ENCODE measurements at regions not wholly inside any gene's neighbourhood (a gene's known extent, or its start where the extent isn't known, plus 50 kb on each side); places are given as distances from the start of the nearest gene placed in this dataset.

GRCh38 chr11:70655816-70656215 lies 257.5 kb downstream of the CTTN start:
- TF ChIP-seq MYC (IDR thresholded peaks at IDR 0.05; ENCODE audit: low read depth, low read length) (no peak), CTCF (IDR thresholded peaks at IDR 0.05; ENCODE audit: low read depth, low read length) (no peak), POLR2A (IDR thresholded peaks at IDR 0.05; ENCODE audit: extremely low read depth, insufficient read length) (no peak)
- TF ChIP-seq, protein P1, sequence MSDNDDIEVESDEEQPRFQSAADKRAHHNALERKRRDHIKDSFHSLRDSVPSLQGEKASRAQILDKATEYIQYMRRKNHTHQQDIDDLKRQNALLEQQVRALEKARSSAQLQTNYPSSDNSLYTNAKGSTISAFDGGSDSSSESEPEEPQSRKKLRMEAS (IDR thresholded peaks at IDR 0.05; ENCODE audit: low read depth, low read length), result no peak
- no peak overlapping the region for H3K4me3 ChIP-seq (ENCODE audit: low read depth, low read length)
- DNase-seq (ENCODE audit: low read depth), result no peak

GRCh38 chr11:70656252-70656651 lies 257.9 kb downstream of the CTTN start:
- no peak for DNase-seq (ENCODE audit: low read depth)
- no peak for TF ChIP-seq MYC (IDR thresholded peaks at IDR 0.05; ENCODE audit: low read depth, low read length)
- no peak for TF ChIP-seq CTCF (IDR thresholded peaks at IDR 0.05; ENCODE audit: low read depth, low read length)
- TF ChIP-seq, protein P1 (IDR thresholded peaks at IDR 0.05; ENCODE audit: low read depth, low read length), result no peak
- TF ChIP-seq POLR2A (IDR thresholded peaks at IDR 0.05; ENCODE audit: extremely low read depth, insufficient read length), result no peak
- no peak overlapping the region for H3K4me3 ChIP-seq (ENCODE audit: low read depth, low read length)

GRCh38 chr11:70660059-70660888 lies 261.9 kb downstream of the CTTN start:
- no peak overlapping the region for H3K4me3 ChIP-seq (ENCODE audit: low read depth, low read length)
- TF ChIP-seq MYC (IDR thresholded peaks at IDR 0.05; ENCODE audit: low read depth, low read length) (no peak), CTCF (IDR thresholded peaks at IDR 0.05; ENCODE audit: low read depth, low read length) (no peak), POLR2A (IDR thresholded peaks at IDR 0.05; ENCODE audit: extremely low read depth, insufficient read length) (no peak)
- TF ChIP-seq, protein P1 (IDR thresholded peaks at IDR 0.05; ENCODE audit: low read depth, low read length), result no peak
- DNase-seq (ENCODE audit: low read depth), result no peak

DNA sequence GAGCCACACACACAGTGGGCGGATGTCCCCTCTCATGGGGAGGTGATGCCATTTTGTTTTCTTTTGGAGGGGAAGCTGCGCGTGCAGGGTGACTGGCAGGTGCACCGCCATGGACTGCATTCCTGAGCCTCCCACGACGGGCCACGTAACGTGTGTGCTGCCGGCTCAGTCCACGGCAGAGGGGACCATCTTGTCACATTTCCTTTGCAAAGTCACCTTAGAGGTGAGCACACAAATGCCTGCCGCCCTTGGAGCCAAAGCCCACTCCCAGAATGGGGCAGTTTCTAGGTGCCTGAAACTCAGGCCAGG lies 262.5 kb downstream of the CTTN start:
- no peak overlapping the region for H3K4me3 ChIP-seq (ENCODE audit: low read depth, low read length)
- no peak for TF ChIP-seq MYC (IDR thresholded peaks at IDR 0.05; ENCODE audit: low read depth, low read length)
- TF ChIP-seq, protein P1 (IDR thresholded peaks at IDR 0.05; ENCODE audit: low read depth, low read length), result no peak
- no peak for DNase-seq (ENCODE audit: low read depth)

DNA sequence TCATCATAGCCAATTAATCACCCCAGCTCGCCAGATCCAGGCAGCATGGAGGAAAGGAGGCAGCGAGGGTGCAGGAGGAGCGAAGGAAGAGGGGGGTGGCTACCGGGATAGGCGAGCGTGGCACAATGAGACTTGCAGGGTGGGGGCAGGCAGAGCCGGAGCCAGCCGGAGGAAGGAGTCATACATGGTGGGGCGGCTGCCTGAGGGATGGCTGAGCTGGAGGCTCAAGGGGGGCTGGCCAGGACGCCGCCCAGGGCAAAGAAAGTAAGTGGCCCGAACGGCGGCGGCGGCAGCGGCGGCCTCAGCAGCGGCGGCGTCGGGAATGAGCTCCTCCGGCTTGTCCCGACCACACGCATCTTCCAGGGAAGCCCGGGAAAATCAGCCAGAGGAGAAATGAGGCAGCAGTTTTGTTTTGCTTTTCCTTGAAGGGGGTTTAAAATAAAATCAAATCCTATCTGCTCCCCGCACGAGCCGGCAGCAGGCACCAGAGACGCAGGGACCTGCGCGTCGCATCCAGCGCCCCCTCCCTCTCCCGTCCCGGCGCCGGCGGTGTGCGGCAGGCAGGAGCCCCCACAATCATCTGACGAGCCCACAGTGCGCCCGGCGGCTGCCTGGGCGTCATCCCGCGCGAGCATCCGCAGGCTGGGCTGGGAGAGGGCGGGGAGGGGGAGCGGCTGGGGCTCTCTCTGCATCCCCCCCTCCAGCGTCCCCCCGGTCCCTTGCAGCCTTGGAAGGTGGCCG lies 263.6 kb downstream of the CTTN start:
- no peak overlapping the region for H3K4me3 ChIP-seq (ENCODE audit: low read depth, low read length)
- DNase-seq (ENCODE audit: low read depth), result no peak
- TF ChIP-seq POLR2A (IDR thresholded peaks at IDR 0.05; ENCODE audit: extremely low read depth, insufficient read length) (no peak), MYC (IDR thresholded peaks at IDR 0.05; ENCODE audit: low read depth, low read length) (no peak), CTCF (IDR thresholded peaks at IDR 0.05; ENCODE audit: low read depth, low read length) (no peak)
- TF ChIP-seq, protein P1 (IDR thresholded peaks at IDR 0.05; ENCODE audit: low read depth, low read length), result no peak

DNA sequence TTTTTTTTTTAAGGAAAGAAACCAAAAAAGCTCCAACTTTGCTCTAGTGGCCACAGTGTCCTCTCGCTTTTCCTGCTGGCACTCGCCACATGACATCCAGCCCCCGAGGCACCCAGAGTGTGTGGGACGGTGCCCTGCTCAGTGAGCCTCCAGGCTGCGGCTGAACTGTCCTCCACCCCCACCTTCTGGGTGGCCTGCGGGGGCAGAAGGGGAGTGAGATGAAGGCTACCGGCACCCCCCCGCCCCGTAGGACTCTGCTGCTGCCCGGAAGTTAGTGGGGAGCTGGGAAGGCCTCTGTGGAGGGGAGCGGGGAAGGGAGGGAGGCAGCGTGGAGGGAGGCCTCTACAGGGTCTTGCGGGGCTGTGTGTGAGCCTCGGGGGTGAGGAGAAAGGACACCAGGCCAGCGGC lies 264.4 kb downstream of the CTTN start:
- H3K4me3 ChIP-seq (ENCODE audit: low read depth, low read length), result no peak overlapping the region
- no peak for DNase-seq (ENCODE audit: low read depth)
- TF ChIP-seq, protein P1 (IDR thresholded peaks at IDR 0.05; ENCODE audit: low read depth, low read length), result no peak
- TF ChIP-seq CTCF (IDR thresholded peaks at IDR 0.05; ENCODE audit: low read depth, low read length), result no peak

Measured in NB4 (cell line).